ENCODE measurements at regions not wholly inside any gene's neighbourhood (a gene's known extent, or its start where the extent isn't known, plus 50 kb on each side); places are given as distances from the start of the nearest gene placed in this dataset.

DNA sequence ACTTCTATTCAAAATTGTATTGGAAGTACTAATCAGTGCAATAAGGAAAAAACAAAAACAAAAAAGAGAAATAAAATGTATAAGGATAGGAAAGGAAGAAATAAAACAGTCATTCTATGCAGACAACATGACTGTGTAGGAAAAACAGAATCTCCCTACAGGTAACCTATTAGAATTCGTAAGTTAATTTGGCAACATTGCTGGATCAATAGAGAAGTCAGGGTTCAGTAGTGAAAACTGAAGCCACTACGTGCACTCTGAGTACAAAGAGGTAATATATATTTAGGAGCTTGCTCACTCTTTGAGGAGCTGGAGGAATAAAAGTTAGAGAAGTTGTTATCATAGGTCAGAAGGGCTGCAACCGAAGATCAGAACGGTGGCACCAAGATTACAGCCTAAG lies 84.0 kb upstream of the BMAL1 start:
- TF ChIP-seq, protein P1, sequence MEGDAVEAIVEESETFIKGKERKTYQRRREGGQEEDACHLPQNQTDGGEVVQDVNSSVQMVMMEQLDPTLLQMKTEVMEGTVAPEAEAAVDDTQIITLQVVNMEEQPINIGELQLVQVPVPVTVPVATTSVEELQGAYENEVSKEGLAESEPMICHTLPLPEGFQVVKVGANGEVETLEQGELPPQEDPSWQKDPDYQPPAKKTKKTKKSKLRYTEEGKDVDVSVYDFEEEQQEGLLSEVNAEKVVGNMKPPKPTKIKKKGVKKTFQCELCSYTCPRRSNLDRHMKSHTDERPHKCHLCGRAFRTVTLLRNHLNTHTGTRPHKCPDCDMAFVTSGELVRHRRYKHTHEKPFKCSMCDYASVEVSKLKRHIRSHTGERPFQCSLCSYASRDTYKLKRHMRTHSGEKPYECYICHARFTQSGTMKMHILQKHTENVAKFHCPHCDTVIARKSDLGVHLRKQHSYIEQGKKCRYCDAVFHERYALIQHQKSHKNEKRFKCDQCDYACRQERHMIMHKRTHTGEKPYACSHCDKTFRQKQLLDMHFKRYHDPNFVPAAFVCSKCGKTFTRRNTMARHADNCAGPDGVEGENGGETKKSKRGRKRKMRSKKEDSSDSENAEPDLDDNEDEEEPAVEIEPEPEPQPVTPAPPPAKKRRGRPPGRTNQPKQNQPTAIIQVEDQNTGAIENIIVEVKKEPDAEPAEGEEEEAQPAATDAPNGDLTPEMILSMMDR (IDR thresholded peaks at IDR 0.05): no peak
- TF ChIP-seq POLR2A (IDR thresholded peaks at IDR 0.05): no peak
